NCI-H345 treated with DMSO at 0.1 percent for 48 hours (cell line): ENCODE measurements at regions not wholly inside any gene's neighbourhood (a gene's known extent, or its start where the extent isn't known, plus 50 kb on each side); places are given as distances from the start of the nearest gene placed in this dataset.
"Not testable (repeated sequence)": the region's sequence is repeated elsewhere in the genome, so short reads cannot be mapped to it uniquely, and the experiment has no call there.

Source experiments
- DNase-seq: peaks from one replicate; lab custom pipeline; 2025; ENCODE audit not compliant: unreplicated experiment; lab: John Stamatoyannopoulos, UW

GRCh38 chr6:74069089-74069581 lies 373.1 kb downstream of the CD109 start:
- DNase-seq, result no peak

- DNase-seq, result no peak
These were observed 370.3 kb downstream of the CD109 start for GRCh38 chr6:74066168-74066871.

DNA sequence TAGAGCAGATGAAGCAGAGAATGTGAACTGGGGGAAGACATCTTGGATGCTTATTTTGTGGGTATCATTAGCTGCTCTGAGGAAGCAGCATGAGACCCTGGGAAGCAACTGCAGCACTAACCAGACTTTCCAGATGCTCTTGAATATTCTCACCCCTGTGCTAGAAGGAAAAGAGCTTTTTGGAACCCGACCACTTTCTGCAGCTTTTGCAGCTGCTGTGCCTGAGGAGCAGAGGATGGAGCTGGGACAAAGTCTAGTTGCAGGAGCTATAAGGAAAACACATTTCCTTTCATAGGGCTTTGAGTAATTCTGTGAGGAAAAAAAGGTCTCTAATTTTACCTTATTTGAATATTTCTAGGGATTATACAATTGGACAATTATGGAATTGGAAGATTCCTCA lies 369.7 kb downstream of the CD109 start:
- no peak for DNase-seq

DNA sequence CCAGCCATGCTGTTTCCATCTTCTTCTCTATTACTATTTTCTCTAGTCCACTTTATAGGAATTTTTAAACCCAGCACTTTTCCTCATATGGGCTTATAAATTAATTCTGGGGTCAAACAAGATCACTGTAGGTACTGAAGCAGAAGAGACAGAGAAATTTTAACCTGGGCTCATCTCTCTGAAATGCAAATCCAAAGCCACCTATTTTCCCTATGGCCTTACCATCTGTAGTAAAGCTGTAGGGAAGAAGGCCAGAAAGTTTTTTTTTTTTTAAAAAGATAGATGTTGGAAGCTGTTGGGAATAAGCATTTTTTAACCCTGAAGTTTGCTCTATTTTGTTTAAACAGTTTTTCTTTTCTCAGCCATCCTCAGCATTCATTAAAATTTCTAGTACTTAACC lies 367.4 kb downstream of the CD109 start:
- DNase-seq, result no peak

- no peak for DNase-seq
These were observed 365.2 kb downstream of the CD109 start for GRCh38 chr6:74061201-74061600.

- no peak for DNase-seq
These were observed 364.4 kb downstream of the CD109 start for GRCh38 chr6:74060354-74060753.

GRCh38 chr6:74058606-74059005 lies 362.6 kb downstream of the CD109 start:
- no peak for DNase-seq

DNA sequence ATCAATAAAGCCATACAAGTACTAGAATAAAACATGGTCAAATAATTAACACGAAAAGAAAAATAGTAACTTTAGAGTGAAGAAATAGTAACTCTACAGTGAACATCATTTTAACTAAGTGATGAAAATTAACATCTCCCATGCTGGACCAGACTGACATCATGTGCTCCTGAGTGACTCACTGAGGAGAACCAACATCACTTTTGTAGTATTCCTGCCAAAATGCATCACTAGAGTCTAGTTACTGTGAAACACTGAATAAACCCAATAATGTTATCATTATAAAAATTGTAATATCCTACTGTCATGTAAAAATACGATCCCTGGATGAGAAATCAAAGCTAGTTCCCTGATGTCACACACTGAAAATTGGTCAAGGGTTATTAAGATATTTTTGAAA lies 361.3 kb downstream of the CD109 start:
- no peak for DNase-seq

- DNase-seq, result no peak
These were observed 358.2 kb downstream of the CD109 start for GRCh38 chr6:74054190-74054589.

GRCh38 chr6:74050921-74051320 lies 354.9 kb downstream of the CD109 start:
- DNase-seq, result no peak

DNA sequence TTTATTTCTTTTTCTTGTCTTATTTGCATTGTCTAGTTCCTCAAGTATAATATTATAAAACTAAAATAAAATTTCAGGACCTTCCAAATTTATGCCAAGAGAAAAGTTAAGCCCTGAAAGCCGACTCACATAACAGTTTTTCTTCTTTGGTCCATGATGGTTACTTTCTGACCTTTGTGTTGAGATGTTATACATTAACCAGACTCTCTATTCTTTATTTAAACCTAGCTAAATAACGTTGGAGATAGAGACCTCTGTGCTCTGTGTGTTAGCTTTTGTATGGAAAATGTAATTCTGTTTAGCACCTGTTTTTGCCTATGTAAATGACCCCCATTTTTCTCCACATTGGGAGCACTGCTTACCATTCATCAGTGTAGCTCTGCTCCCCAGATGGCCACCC lies 352.4 kb downstream of the CD109 start:
- no peak for DNase-seq

DNA sequence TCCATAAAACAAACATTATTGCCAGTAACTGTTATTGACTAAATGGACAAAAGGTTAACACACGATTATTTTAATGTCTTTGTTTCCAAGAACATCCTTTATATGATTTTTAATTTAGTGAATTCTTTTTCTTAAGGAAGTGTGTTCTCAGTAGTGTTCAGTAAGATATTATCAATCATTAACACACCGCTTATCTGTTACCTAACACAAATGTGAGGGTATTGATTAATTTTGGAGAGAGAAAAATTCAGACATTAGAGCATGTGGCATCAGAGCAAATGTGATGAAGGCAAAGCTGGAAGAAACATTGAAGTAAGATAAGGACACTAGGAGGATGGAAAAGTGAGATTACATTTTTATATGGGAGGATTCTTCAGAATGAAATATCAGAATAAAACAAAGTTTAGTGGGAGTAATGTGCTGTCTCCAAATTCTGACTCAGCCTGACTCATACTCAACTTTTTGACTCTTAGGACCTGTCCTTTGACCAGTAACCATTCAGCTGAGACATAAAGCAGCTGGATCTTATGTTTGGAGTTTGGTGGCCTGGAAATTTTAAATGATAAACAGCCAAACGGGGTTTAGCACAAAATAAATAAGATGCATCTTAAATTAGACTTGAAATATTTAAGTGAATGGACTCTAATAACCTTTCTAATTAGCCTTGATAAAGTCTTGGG lies 348.6 kb downstream of the CD109 start:
- no peak for DNase-seq

GRCh38 chr6:74041420-74041819 lies 345.4 kb downstream of the CD109 start:
- no peak for DNase-seq

DNA sequence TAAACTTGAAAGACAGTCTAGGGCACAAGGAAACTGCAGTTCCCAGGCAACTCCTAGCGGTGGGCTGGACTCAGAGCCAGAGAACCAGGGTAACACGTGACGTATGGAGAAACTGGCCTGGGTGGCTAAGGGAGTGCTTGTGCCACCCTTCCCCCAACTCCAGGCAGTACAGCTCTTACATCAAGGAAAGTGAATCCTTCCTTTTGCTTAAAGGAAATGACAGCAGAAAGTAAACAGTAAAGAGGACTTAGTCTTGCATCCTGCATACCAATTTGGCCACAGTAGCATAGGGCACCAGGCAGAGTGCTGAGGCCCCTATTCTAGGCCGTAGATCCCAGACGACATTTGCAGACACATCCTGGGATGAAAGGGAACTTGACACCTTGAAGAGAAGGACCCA lies 322.8 kb downstream of the CD109 start:
- DNase-seq, result no peak

- DNase-seq, result no peak
These were observed 319.4 kb downstream of the CD109 start for GRCh38 chr6:74015427-74015826.

DNA sequence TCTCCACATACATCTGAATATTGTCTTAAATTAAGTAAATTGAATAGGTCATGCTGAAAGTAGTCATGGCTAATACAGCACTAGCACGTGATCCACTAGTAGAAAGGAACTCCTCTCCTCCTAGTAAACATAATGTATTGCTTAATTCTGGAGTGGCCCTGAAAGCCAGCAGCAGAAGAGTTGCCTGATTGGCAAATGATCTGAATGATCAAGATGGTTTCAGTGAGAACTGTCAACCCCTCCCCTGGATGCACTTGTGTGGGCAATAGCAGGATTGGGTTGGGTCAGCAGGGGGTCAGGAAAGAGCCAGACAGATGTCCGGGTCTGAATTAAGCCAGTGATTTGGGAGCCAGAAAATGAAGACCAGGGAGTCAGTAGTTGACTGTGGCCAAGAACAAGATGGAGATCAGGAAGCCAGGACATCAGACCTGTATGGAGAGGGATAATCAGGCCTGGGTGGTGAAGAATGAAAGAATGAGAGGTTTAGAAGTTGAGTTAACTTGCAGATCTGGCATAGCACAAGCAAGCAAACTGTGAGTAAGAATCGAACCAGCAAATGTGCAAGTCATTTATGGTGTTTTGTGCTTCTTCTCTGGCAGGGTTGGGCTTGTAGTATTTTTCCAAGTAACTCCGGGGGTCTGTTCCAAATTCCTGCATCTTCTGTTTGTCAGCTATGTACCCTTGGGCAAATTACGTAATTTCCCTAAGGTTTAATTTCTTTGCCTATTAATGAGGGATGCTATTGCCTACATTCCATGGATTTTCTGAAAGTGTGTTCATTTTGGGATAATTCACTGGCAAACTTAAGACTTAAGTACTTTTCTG lies 304.9 kb downstream of the CD109 start:
- no peak for DNase-seq

DNA sequence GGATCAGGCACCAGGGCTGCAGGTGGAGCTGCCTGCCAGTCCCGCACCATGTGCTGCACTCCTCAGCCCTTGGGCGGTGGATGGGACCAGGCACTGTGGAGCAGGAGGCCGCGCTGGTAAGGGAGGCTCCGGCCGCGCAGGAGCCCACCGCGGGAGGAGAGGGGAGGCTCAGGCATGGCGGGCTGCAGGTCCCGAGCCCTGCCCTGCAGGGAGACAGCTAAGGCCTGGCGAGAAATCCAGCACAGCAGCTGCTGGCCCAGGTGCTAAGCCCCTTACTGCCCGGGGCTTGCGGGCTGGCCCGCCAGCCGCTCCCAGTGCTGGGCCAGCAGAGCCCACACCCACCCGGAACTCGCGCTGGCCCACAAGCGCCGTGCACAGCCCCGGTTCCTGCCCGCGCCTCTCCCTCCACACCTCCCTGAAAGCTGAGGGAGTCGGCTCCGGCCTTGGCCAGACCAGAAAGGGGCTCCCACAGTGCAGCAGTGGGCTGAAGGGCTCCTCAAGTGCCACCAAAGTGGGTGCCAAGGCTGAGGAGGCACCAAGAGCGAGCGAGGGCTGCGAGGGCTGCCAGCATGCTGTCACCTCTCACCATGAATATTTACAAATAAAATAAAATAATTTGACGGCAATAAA lies 294.7 kb downstream of the CD109 start:
- DNase-seq, result not testable (repeated sequence)

DNA sequence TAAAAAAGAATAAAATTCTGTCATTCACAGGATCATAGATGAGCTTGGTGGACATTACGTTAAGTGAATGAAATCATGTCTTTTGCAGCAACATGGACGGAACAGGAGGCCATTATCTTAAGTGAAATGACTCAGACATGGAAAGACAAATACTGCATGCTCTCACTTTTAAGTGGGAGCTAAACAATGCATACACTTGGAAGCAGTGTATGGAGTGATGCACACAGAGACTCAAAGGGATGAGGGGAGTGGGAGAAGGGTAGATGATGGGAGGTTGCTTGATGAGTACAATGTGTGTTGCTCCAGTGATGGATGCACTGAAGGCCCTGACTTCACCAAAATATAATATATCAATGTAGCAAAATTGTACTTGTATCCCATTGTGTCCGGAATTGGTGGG lies 293.4 kb downstream of the CD109 start:
- DNase-seq, result no peak

DNA sequence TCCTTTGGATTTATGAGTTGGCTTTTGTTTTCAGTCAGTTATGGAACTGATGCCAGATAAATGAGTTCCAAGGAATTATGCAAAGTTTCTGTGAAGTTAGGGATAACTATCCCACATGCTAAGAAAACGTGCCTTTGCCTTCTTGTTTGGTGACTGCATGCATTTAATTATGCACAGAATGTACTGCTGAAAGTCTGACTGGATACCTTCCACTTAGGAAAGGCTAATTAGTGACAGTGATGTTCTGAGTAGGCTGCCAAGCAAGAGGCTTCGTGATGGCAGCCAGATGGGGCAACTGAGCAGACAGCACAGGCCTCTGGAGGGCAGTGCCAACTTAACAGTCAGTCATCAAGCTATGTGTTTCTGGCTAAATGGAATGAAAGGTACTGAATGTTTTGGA lies 289.9 kb downstream of the CD109 start:
- DNase-seq, result no peak

- no peak for DNase-seq
These were observed 288.7 kb downstream of the CD109 start for GRCh38 chr6:73984571-73985210.

GRCh38 chr6:73983367-73983766 lies 287.4 kb downstream of the CD109 start:
- DNase-seq, result no peak
